Gastroesophageal sphincter (tissue), 4 donors: ENCODE measurements at regions not wholly inside any gene's neighbourhood (a gene's known extent, or its start where the extent isn't known, plus 50 kb on each side); places are given as distances from the start of the nearest gene placed in this dataset.

ENCODE experiments used
- ATAC-seq: fragments of 150-250 bp; one replicate; pipeline ENCODE4 v1.9.1; 2016; ENCODE audit warnings: mild to moderate bottlenecking, moderate library complexity
- H3K27ac ChIP-seq, 4 donors: fragments of 200-600 bp; sonication (generic) in 3 of 4; 1 replicate in 3 of 4; 2 replicates in 1 of 4; pipeline ENCODE4 v1.5.1; 2016 to 2019
- H3K27me3 ChIP-seq: fragments of 200-600 bp; sonication (generic); one replicate; pipeline ENCODE4 v1.5.1; 2019
- H3K36me3 ChIP-seq, 2 donors: fragments of 200-600 bp; sonication (generic); one replicate each; pipeline ENCODE4 v1.5.1; 2019; ENCODE audit warnings: control low read depth in 1 of 2
- H3K4me1 ChIP-seq, 3 donors: fragments of 200-600 bp; sonication (generic); 1 replicate in 2 of 3; 2 replicates in 1 of 3; pipeline ENCODE4 v1.5.1; 2016 to 2019; ENCODE audit warnings: control low read depth in 2 of 3
- H3K4me3 ChIP-seq, 2 donors: fragments of 200-600 bp; sonication (generic); one replicate each; pipeline ENCODE4 v1.5.1; 2019; ENCODE audit warnings: mild to moderate bottlenecking in 1 of 2, moderate library complexity in 1 of 2
- H3K9me3 ChIP-seq, 3 donors: fragments of 200-600 bp; sonication (generic); one replicate each; pipeline ENCODE4 v1.5.1; 2017 to 2019; ENCODE audit warnings: control low read depth in 2 of 3
- EP300 ChIP-seq: sonication (generic); formaldehyde crosslinking; IDR thresholded peaks from one replicate; pipeline ENCODE4 v1.6.1; 2017; ENCODE audit warnings: antibody characterized with exemption, mild to moderate bottlenecking
- POLR2A ChIP-seq, 2 donors: fragments of 450-650 bp; IDR thresholded peaks; one replicate each; pipeline ENCODE4 v1.6.1; 2017; ENCODE audit warnings: antibody characterized with exemption in 2 of 2, mild to moderate bottlenecking in 2 of 2, moderate library complexity in 1 of 2
- POLR2AphosphoS5 ChIP-seq: sonication (generic); formaldehyde crosslinking; IDR thresholded peaks from one replicate; pipeline ENCODE4 v1.6.1; 2017; ENCODE audit warnings: antibody characterized with exemption
- WGBS, 2 donors: methylation state at CpG; one replicate each; pipeline ENCODE4 v1.1.5; 2018; ENCODE audit warnings: low coverage in 1 of 2; 5-methylcytosine and 5-hydroxymethylcytosine counted together
- TF ChIP-seq, protein P1 (sequence below), 4 experiments: fragments of 200-600 bp in 2 of 4; fragments of 450-650 bp in 2 of 4; sonication (generic) in 1 of 4; IDR thresholded peaks; one replicate each; pipeline ENCODE4 v1.5.1; 2017 to 2019; ENCODE audit warnings: antibody characterized with exemption in 4 of 4, mild to moderate bottlenecking in 2 of 4, moderate library complexity in 2 of 4

- Histone ChIP-seq H3K4me3 (no peak overlapping the region), H3K9me3 (no peaks in the 10 kb centered on the region), H3K36me3 (no peaks in the 10 kb centered on the region), H3K4me1 (no peaks in the 10 kb centered on the region), H3K27me3 (no peaks in the 10 kb centered on the region), H3K27ac (no peak overlapping the region)
- no peak for TF ChIP-seq POLR2AphosphoS5
- no peak for TF ChIP-seq POLR2A (IDR thresholded peaks at IDR 0.05)
- TF ChIP-seq, protein P1, sequence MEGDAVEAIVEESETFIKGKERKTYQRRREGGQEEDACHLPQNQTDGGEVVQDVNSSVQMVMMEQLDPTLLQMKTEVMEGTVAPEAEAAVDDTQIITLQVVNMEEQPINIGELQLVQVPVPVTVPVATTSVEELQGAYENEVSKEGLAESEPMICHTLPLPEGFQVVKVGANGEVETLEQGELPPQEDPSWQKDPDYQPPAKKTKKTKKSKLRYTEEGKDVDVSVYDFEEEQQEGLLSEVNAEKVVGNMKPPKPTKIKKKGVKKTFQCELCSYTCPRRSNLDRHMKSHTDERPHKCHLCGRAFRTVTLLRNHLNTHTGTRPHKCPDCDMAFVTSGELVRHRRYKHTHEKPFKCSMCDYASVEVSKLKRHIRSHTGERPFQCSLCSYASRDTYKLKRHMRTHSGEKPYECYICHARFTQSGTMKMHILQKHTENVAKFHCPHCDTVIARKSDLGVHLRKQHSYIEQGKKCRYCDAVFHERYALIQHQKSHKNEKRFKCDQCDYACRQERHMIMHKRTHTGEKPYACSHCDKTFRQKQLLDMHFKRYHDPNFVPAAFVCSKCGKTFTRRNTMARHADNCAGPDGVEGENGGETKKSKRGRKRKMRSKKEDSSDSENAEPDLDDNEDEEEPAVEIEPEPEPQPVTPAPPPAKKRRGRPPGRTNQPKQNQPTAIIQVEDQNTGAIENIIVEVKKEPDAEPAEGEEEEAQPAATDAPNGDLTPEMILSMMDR (IDR thresholded peaks at IDR 0.05): no peak
- no peak for TF ChIP-seq EP300
- 91 to 92% methylated on average over 4 to 5 of the region's 5 CpGs for WGBS, 2 donors
- ATAC-seq: no peak
These were observed 753.3 kb upstream of the LRRN3 start for GRCh38 chr7:110337646-110338045.

DNA sequence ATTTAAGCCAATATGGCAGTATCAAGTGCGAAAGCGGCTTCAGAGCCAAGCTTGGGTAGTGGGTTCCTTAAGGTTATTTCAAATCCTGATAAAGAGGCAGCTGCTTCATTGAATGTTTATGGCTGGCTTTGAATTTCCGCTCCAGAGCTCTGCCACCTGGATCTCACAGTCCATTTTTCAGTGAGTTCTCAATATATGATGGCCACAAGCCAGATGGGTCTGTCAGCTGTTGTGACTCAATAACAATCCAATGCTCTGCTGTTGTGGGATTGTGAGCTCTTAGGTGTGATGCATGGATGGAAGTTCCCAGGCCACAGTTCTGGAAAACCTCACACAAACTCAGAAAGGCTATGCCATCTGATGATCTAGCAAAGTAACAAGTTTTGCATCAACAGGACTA is 743.8 kb upstream of the LRRN3 start:
- ATAC-seq: no peak
- no peak overlapping the region for H3K27ac ChIP-seq
- WGBS, 2 donors: 79 to 94% methylated on average over 3 of the region's 3 CpGs
- no peaks in the 10 kb centered on the region for H3K27me3 ChIP-seq
- H3K9me3 ChIP-seq: peaks cover 0 to 9% (median 0%) of the 10 kb centered on the region in 3 donors
- TF ChIP-seq EP300: no peak
- TF ChIP-seq, protein P1 (IDR thresholded peaks at IDR 0.05): no peak
- TF ChIP-seq POLR2A (IDR thresholded peaks at IDR 0.05): no peak
- no peak for TF ChIP-seq POLR2AphosphoS5
- no peaks in the 10 kb centered on the region for H3K36me3 ChIP-seq
- no peak overlapping the region for H3K4me3 ChIP-seq
- no peaks in the 10 kb centered on the region for H3K4me1 ChIP-seq

- Histone ChIP-seq H3K27me3 (no peaks in the 10 kb centered on the region), H3K9me3 (peaks cover 0 to 16% (median 0%) of the 10 kb centered on the region in 3 donors), H3K27ac (no peak overlapping the region), H3K4me1 (no peaks in the 10 kb centered on the region), H3K36me3 (no peaks in the 10 kb centered on the region), H3K4me3 (no peak overlapping the region)
- no peak for ATAC-seq
- TF ChIP-seq POLR2A (IDR thresholded peaks at IDR 0.05): no peak
- no CpG with 5 or more reads among the region's 8 CpGs for WGBS, 2 donors
These were observed 734.5 kb upstream of the LRRN3 start for GRCh38 chr7:110356438-110356837.

- 71 to 75% methylated on average over 1 of the region's 1 CpG for WGBS, 2 donors
- Histone ChIP-seq H3K27me3 (no peaks in the 10 kb centered on the region), H3K4me1 (no peaks in the 10 kb centered on the region), H3K4me3 (no peak overlapping the region), H3K9me3 (peaks cover 0 to 4% (median 0%) of the 10 kb centered on the region in 3 donors), H3K27ac (no peak overlapping the region), H3K36me3 (no peaks in the 10 kb centered on the region)
- no peak for ATAC-seq
- no peak for TF ChIP-seq POLR2A (IDR thresholded peaks at IDR 0.05)
- TF ChIP-seq, protein P1 (IDR thresholded peaks at IDR 0.05): no peak
- no peak for TF ChIP-seq EP300
- TF ChIP-seq POLR2AphosphoS5: no peak
These were observed 732.9 kb upstream of the LRRN3 start for GRCh38 chr7:110358028-110358427.

- ATAC-seq: no peak
- Histone ChIP-seq H3K27me3 (no peaks in the 10 kb centered on the region), H3K27ac (no peak overlapping the region), H3K36me3 (no peaks in the 10 kb centered on the region), H3K4me3 (no peak overlapping the region), H3K4me1 (no peaks in the 10 kb centered on the region), H3K9me3 (no peaks in the 10 kb centered on the region)
- TF ChIP-seq, protein P1 (IDR thresholded peaks at IDR 0.05): no peak
- WGBS, 2 donors: 88 to 94% methylated on average over 3 of the region's 3 CpGs
These were observed 719.2 kb upstream of the LRRN3 start for GRCh38 chr7:110371709-110372108.

GRCh38 chr7:110372685-110373084 is 718.2 kb upstream of the LRRN3 start:
- Histone ChIP-seq H3K27ac (no peak overlapping the region), H3K4me1 (no peaks in the 10 kb centered on the region), H3K9me3 (no peaks in the 10 kb centered on the region), H3K27me3 (no peaks in the 10 kb centered on the region), H3K4me3 (no peak overlapping the region), H3K36me3 (no peaks in the 10 kb centered on the region)
- TF ChIP-seq POLR2A (IDR thresholded peaks at IDR 0.05): no peak
- TF ChIP-seq EP300: no peak
- TF ChIP-seq POLR2AphosphoS5: no peak
- TF ChIP-seq, protein P1 (IDR thresholded peaks at IDR 0.05): no peak
- 86 to 94% methylated on average over 2 of the region's 2 CpGs for WGBS, 2 donors
- no peak for ATAC-seq
